HG02852 (cell line): ENCODE measurements at regions not wholly inside any gene's neighbourhood (a gene's known extent, or its start where the extent isn't known, plus 50 kb on each side); places are given as distances from the start of the nearest gene placed in this dataset.
"Not testable (repeated sequence)": the region's sequence is repeated elsewhere in the genome, so short reads cannot be mapped to it uniquely, and the experiment has no call there.

ENCODE experiments used
- ATAC-seq: cut with Tn5 transposase; IDR thresholded peaks from one replicate; pipeline ENCODE4 v1.9.1; 2021; ENCODE audit warnings: mild to moderate bottlenecking, moderate library complexity; ENCODE audit not compliant: unreplicated experiment

- no peak for ATAC-seq
Observed at GRCh38 chr6:16832043-16832567, 70.8 kb upstream of the ATXN1 start.

DNA sequence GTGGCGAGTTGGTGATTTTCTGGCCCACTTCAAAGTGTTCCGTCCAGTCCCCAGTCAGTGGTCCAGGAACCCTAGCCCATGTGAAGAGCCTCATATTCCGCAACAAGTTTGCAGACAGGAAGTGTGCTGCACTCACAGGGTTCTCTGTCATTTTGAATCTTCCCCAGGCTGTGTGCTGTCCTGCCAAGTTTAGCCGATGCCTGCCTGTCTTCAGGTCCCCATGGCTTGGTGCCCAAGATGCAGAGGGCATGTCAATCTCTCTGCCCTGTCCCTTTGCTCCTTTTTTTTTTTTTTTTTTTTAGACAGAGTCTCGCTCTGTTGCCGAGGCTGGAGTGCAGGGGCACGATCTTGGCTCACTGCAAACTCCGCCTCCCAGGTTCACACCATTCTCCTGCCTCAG is 69.9 kb upstream of the ATXN1 start:
- no peak for ATAC-seq

- ATAC-seq, result no peak
Observed at GRCh38 chr6:16828058-16828457, 66.8 kb upstream of the ATXN1 start.

DNA sequence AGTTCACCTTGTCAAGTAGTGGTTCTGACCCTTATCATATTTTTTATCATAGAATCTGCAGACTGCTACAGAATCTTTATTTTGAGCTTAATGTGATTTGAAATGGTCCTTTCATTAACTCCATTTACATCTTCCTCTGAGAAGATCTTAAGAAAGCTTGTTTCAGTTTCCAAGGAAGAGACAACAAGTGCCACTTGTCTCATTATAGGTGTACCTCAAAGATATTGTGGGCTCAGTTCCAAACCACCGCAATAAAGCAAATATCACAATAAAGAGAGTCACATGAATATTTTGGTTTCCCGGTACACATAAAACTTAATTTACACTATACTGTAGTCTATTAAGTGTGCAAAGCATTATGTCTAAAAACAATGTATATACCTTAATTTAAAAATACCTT is 66.4 kb upstream of the ATXN1 start:
- ATAC-seq, result no peak

DNA sequence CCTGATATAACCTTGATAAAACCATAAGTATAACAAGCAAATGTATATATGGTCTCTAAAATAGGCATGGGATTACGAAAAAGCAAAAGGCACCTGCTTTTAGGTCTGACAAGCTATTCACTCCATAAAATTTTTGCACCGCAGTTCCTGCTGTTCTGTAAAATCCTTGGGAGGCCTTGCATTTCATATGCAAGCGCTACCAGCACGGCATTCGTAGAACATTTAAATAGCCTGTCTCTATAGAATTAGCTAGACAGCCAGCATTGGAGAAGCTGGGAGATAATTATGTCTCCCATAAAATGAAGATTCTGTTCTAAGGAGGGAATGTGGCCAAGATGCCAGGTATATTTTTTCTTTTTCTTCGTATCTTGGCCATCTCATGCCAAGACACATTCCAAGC is 64.5 kb upstream of the ATXN1 start:
- ATAC-seq, result no peak

- no peak for ATAC-seq
Observed at GRCh38 chr6:16824845-16825685, 63.8 kb upstream of the ATXN1 start.

DNA sequence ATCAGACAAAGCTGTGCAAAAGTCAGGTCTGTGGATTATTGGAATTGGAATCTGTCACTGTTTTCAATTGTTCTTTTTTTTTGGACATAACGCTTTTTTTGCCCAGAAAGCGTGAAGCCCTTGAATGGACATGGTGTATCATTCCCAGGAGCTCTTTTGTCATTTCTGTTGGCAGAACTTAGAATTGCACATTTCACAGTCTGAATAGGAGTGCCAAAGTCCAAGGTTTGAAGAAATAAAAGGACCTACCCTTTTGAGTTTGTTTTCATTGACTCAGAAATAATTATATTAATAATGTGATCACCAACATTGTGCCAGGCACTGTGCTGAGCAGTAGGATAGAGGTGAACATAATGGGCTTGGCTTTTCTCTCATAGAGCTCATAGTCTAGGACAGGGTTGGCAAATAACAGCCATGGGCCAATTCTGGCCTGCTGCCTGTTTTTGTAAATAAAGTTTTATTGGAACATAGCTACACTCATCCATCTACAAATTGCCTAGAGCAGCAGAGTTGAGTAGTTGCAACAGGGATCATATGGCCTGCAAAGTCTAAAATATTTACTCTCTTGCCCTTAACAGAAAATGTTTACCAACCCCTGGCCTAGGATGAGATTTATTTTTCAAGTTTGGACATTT is 62.6 kb upstream of the ATXN1 start:
- no peak for ATAC-seq

- ATAC-seq, result no peak
Observed at GRCh38 chr6:16822975-16823717, 61.9 kb upstream of the ATXN1 start.

- ATAC-seq, result no peak
Observed at GRCh38 chr6:16822529-16822928, 61.3 kb upstream of the ATXN1 start.

DNA sequence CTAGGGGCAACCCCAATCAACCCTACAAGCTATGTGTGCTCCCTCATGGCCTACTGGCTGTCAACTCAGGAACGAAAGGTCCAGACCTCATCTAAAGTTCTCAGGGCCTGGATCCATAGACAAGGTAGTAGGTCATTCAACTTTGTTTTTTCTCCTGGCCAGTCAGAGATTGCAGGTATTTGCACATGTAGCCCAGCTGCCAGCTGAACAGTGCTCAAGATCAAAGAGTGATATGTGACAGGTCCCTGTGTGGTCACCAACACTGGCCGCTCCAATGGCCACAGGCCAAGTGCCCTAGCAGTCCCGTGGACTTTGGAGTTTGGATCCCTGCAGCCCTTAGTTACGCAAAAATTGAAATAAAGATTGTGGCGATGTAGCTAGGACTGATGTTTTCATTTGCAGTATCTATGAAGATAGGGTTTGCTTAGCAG is 60.6 kb upstream of the ATXN1 start:
- no peak for ATAC-seq

- ATAC-seq, result not testable (repeated sequence)
Observed at GRCh38 chr6:16820262-16820661, 59.0 kb upstream of the ATXN1 start.

DNA sequence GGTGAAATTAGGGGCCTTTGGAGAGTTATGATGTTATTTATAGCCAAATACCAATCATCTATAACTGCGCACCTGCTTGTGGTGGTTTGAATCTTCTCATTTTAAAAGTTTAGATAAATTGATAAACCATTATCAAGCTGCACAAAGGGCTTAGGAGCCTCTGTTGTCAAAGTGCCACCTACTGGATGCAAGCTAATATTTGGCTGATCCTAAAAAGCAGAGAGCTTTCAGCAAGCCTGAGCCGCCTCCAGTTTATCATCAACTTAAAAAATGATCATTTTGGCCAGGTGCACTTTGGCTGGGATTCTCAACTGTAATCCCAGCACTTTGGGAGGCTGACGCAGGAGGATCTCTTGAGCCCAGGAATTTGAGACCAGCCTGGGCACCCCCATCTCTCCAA is 58.5 kb upstream of the ATXN1 start:
- ATAC-seq, result no peak

GRCh38 chr6:16818992-16819626 is 57.8 kb upstream of the ATXN1 start:
- no peak for ATAC-seq

DNA sequence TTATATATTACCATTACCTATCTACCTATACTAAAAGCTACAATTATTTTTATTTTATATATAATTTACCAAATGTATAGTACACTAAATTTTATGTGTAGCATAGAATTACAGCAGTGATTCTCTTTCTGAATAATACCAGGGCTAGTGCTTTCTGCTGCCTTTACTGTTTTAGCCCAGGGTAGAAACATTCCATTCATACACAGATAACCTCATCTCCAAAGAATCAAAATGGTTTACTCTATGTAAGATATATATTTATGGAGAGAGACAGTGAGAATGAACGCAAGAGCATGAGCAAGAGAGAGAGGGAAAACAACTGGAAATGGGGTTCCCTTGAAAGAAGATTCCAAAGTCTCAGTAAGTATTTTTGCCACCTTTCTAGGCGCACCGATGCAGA is 56.3 kb upstream of the ATXN1 start:
- ATAC-seq, result no peak

DNA sequence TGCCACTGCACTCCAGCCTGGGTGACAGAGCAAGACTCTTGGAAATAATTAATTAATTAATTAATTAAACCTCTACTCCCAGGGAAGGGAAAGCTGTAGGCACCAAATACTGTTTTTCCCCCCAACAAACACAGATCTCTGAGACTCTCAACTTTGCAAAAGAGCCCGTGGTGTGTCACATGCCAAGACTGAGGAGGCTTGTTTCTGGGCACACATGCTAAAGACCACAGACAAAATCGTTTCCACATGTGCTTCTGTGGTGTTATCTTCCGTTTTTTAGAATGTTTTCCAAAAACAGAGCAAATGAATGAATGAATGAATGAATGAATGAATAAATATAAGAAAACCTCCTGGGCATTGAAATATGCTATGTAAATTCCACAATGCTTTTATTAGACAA is 55.6 kb upstream of the ATXN1 start:
- ATAC-seq, result no peak

DNA sequence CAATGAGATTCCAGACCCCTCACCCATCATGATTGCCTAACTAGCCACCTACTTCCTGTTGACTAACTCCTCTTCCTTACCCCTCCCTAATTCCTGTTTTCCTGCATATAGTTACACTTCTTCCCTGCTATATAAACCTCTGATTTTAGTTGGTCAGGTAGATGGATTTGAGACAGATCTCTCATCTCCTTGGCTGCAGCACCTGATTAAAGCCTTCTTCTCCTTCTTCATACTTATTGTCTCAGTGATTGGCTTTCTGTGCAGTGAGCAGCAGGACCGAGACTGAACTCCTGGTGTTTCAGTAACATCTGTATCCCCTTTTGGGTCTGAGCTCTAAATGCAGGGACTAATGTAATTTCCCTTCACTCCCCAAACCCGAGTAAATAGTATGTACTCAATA is 51.7 kb upstream of the ATXN1 start:
- no peak for ATAC-seq

GRCh38 chr6:16811277-16811979 is 50.2 kb upstream of the ATXN1 start:
- no peak for ATAC-seq
